CD14-positive monocyte (primary cell): ENCODE measurements at regions not wholly inside any gene's neighbourhood (a gene's known extent, or its start where the extent isn't known, plus 50 kb on each side); places are given as distances from the start of the nearest gene placed in this dataset.
A peak's percentile ranks its signal among the peaks of the same experiment; 100 is the strongest.

Experiments used
- DNase-seq, 3 donors: peaks; one replicate each; pipeline ENCODE4 v3.0.0-alpha.2; 2011 to 2022
- H2AFZ ChIP-seq: 2 replicates; pipeline ENCODE4 v1.6.0; 2012; ENCODE audit warnings: mild to moderate bottlenecking, low read depth, low read length, inconsistent platforms; ENCODE audit not compliant: insufficient read depth, poor library complexity, severe bottlenecking
- H3K27ac ChIP-seq, 2 donors: 1 replicate in 1 of 2; 2 replicates in 1 of 2; pipeline ENCODE4 v1.5.1; 2012 to 2013; ENCODE audit warnings: low read length in 2 of 2, control low read depth in 1 of 2, inconsistent platforms in 1 of 2, low read depth in 1 of 2, mild to moderate bottlenecking in 1 of 2
- H3K27me3 ChIP-seq, 2 donors: one replicate each; pipeline versions ENCODE4 v1.6.0 to v1.6.1; 2011 to 2013; ENCODE audit warnings: low read length in 2 of 2; ENCODE audit not compliant: control insufficient read depth in 2 of 2, insufficient read depth in 2 of 2
- H3K36me3 ChIP-seq, 2 donors: replicated peaks in 1 of 2; 1 replicate in 1 of 2; 2 replicates in 1 of 2; pipeline versions ENCODE4 v1.5.1 to v1.6.1; 2012 to 2013; ENCODE audit warnings: low read length in 2 of 2, control low read depth in 1 of 2, inconsistent platforms in 1 of 2, mild to moderate bottlenecking in 1 of 2; ENCODE audit not compliant: insufficient read depth in 2 of 2, control insufficient read depth in 1 of 2
- H3K4me1 ChIP-seq, 2 donors: 1 replicate in 1 of 2; 2 replicates in 1 of 2; pipeline versions ENCODE4 v1.5.1 to v1.6.1; 2012 to 2013; ENCODE audit warnings: low read length in 2 of 2, control low read depth in 1 of 2, inconsistent platforms in 1 of 2, mild to moderate bottlenecking in 1 of 2, moderate library complexity in 1 of 2; ENCODE audit not compliant: insufficient read depth in 2 of 2, control insufficient read depth in 1 of 2
- H3K4me2 ChIP-seq: replicated peaks from 2 replicates; pipeline ENCODE3; 2012; ENCODE audit warnings: low read length, moderate library complexity, mild to moderate bottlenecking; ENCODE audit not compliant: poor library complexity, severe bottlenecking; ENCODE audit errors: extremely low read depth
- H3K4me3 ChIP-seq, 3 experiments: fragments of 200-600 bp in 1 of 3; sonication (generic) in 1 of 3; replicated peaks in 1 of 3; 1 replicate in 2 of 3; 2 replicates in 1 of 3; pipeline ENCODE4 v1.5.1; 2011 to 2013; ENCODE audit warnings: low read length in 3 of 3, mild to moderate bottlenecking in 3 of 3, control low read depth in 2 of 3, low read depth in 2 of 3, inconsistent platforms in 1 of 3, moderate library complexity in 1 of 3
- H3K79me2 ChIP-seq: 2 replicates; pipeline ENCODE4 v1.6.0; 2012; ENCODE audit warnings: mild to moderate bottlenecking, control low read depth, inconsistent platforms, low read length, moderate library complexity; ENCODE audit not compliant: insufficient read depth
- H3K9ac ChIP-seq: 2 replicates; pipeline ENCODE4 v1.6.0; 2017; ENCODE audit warnings: low read length, mild to moderate bottlenecking; ENCODE audit not compliant: insufficient read depth, poor library complexity, severe bottlenecking
- H3K9me3 ChIP-seq, 2 donors: replicated peaks in 1 of 2; 1 replicate in 1 of 2; 2 replicates in 1 of 2; pipeline versions ENCODE4 v1.5.1 to v1.6.1; 2012 to 2013; ENCODE audit warnings: low read length in 2 of 2, control low read depth in 1 of 2; ENCODE audit not compliant: control insufficient read depth in 1 of 2, insufficient read depth in 1 of 2
- H4K20me1 ChIP-seq: 2 replicates; pipeline ENCODE4 v1.6.0; 2012; ENCODE audit warnings: mild to moderate bottlenecking, low read length, control low read depth, moderate library complexity; ENCODE audit not compliant: insufficient read depth
- H3K27ac Mint-ChIP-seq, 7 donors: one replicate each; pipeline ENCODE4 v1.8.0; 2020; ENCODE audit warnings: mild to moderate bottlenecking in 7 of 7, mixed read lengths in 7 of 7, moderate library complexity in 6 of 7, inconsistent platforms in 2 of 7
- H3K27me3 Mint-ChIP-seq, 3 donors: one replicate each; pipeline ENCODE4 v1.8.0; 2021 to 2022; ENCODE audit warnings: low read depth in 3 of 3, mild to moderate bottlenecking in 3 of 3, mixed read lengths in 3 of 3, moderate library complexity in 3 of 3, inconsistent platforms in 1 of 3
- H3K36me3 Mint-ChIP-seq, 2 donors: one replicate each; pipeline ENCODE4 v1.8.0; 2020; ENCODE audit warnings: mixed read lengths in 2 of 2, inconsistent platforms in 1 of 2, mild to moderate bottlenecking in 1 of 2
- H3K4me1 Mint-ChIP-seq: one replicate; pipeline ENCODE4 v1.8.0; 2020; ENCODE audit warnings: mild to moderate bottlenecking, mixed read lengths
- H3K4me3 Mint-ChIP-seq, 2 donors: one replicate each; pipeline ENCODE4 v1.8.0; 2020; ENCODE audit warnings: mild to moderate bottlenecking in 2 of 2, mixed read lengths in 2 of 2, moderate library complexity in 1 of 2
- H3K9me3 Mint-ChIP-seq, 7 donors: one replicate each; pipeline ENCODE4 v1.8.0; 2020 to 2022; ENCODE audit warnings: mixed read lengths in 7 of 7, mild to moderate bottlenecking in 6 of 7, moderate library complexity in 6 of 7, inconsistent platforms in 2 of 7
- WGBS: methylation state at CpG from one replicate; pipeline ENCODE4 v1.1.5; 2013; ENCODE audit warnings: missing lambda C conversion rate; ENCODE audit not compliant: insufficient coverage; 5-methylcytosine and 5-hydroxymethylcytosine counted together
- intact Hi-C, 2 donors: fragments of 100-400 bp; cut with micrococcal nuclease; formaldehyde crosslinking; loops; one replicate each; pipeline versions ENCODE4 v1.15.0 to v1.15.1; 2023
- TF ChIP-seq, protein P1 (sequence below): fragments of 200-600 bp; IDR thresholded peaks from one replicate; pipeline ENCODE4 v1.8.0; 2022; ENCODE audit warnings: antibody characterized with exemption, mild to moderate bottlenecking

DNA sequence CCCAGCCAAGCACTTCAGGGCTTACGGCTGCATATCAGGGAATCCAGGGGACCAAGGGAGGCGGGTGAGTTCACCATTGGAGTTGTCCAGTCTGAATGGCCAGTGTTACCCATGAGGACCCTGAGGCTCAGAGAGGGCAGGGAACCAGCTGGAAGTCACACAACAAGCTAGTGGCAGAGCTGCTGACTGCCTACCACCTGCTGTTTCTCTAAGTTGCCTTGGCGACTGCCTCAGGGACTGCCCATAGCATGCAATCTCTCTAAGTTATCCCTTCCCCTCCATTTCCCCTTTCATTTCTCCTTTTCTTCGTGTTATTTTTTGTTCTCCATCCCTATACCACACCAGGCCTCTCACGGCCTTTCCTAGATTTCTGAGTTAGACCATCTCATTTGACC lies 71.8 kb upstream of the SIRPA start:
- Mint-ChIP-seq H3K27ac (peak overlapping the region; percentile 89 to 100 (median 96)), H3K27me3 (no peaks in the 10 kb centered on the region), H3K36me3 (peaks cover 20 to 29% of the 10 kb centered on the region in 2 donors), H3K9me3 (peaks cover 8 to 33% (median 21%) of the 10 kb centered on the region in 7 donors), H3K4me3 (no peak overlapping the region), H3K4me1 (peaks cover 84% of the 10 kb centered on the region)
- no peaks in the 10 kb centered on the region for H4K20me1 ChIP-seq
- H3K79me2 ChIP-seq: no peaks in the 10 kb centered on the region
- peaks cover 0 to 16% of the 10 kb centered on the region in 2 donors for H3K9me3 ChIP-seq
- DNase-seq: peak; percentile 66 to 88 (median 88)
- H3K27me3 ChIP-seq: no peaks in the 10 kb centered on the region
- peak overlapping the region; percentile 89 to 98 for H3K27ac ChIP-seq
- no peaks in the 10 kb centered on the region for H3K36me3 ChIP-seq
- 43% methylated on average over 5 of the region's 5 CpGs for WGBS
- no peak overlapping the region for H3K4me2 ChIP-seq
- intact Hi-C loops: loop anchor here in 1 of 2 donors (5.0 kb wide), 1 partner anchor 69 kb away; no protein-coding TSS in a partner anchor
- peak overlapping the region in 1 of 3 experiments; percentile 3 for H3K4me3 ChIP-seq
- TF ChIP-seq, protein P1, sequence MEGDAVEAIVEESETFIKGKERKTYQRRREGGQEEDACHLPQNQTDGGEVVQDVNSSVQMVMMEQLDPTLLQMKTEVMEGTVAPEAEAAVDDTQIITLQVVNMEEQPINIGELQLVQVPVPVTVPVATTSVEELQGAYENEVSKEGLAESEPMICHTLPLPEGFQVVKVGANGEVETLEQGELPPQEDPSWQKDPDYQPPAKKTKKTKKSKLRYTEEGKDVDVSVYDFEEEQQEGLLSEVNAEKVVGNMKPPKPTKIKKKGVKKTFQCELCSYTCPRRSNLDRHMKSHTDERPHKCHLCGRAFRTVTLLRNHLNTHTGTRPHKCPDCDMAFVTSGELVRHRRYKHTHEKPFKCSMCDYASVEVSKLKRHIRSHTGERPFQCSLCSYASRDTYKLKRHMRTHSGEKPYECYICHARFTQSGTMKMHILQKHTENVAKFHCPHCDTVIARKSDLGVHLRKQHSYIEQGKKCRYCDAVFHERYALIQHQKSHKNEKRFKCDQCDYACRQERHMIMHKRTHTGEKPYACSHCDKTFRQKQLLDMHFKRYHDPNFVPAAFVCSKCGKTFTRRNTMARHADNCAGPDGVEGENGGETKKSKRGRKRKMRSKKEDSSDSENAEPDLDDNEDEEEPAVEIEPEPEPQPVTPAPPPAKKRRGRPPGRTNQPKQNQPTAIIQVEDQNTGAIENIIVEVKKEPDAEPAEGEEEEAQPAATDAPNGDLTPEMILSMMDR: no peak
- peak overlapping the region; percentile 42 for H3K9ac ChIP-seq
- H3K4me1 ChIP-seq: peaks cover 88 to 90% of the 10 kb centered on the region in 2 donors
- H2AFZ ChIP-seq: no peak overlapping the region

DNA sequence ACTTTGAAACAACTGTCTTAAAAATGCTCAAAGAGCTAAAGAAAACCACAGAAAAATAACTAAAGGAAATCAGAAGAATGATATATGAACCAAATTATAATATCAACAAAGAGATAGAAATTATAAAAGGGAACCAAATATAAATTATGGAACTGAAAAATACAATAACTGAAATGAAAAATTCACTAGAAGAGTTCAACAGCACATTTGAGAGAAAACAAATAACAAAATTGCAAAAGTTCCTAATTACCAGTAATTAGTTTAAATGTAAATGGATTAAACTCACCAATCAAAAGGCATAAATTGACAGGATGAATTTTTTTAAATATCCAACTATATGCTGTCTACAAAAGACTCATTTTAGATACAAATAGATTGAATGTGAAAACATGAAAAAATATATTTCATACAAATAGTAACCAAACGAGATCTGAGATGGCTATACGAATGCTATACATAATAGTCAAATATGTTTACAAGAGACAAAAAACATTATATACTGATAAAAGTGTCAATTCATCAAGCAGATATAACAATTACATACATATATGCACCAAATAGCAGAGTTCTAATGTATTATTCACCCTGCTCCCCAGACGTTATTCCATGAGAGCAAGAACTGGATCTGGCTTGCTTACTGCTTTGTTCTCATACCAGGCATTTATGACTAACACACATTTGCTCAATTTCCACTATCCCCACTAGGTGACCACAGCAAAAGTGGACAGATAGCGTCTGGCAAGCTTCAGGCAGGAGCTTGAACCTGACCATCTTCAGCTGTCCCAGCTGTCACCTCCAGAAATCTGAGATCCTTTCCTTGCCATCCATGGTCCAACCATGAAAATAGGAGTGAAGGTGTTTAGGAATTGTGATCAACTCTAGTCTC lies 72.4 kb upstream of the SIRPA start:
- Histone ChIP-seq H3K79me2 (no peaks in the 10 kb centered on the region), H3K4me3 (peak overlapping the region in 1 of 3 experiments; percentile 3), H3K4me2 (no peak overlapping the region), H3K4me1 (peaks cover 88 to 90% of the 10 kb centered on the region in 2 donors), H3K27ac (peak overlapping the region; percentile 89 to 98), H4K20me1 (no peaks in the 10 kb centered on the region), H3K36me3 (no peaks in the 10 kb centered on the region), H3K9ac (peak overlapping the region; percentile 42), H3K27me3 (no peaks in the 10 kb centered on the region), H2AFZ (no peak overlapping the region), H3K9me3 (peaks cover 0 to 16% of the 10 kb centered on the region in 2 donors)
- 100% methylated on average over 2 of the region's 4 CpGs for WGBS
- no peaks in the 10 kb centered on the region for H3K27me3 Mint-ChIP-seq
- intact Hi-C loops: loop anchor here in 1 of 2 donors (5.0 kb wide), 1 partner anchor 69 kb away; no protein-coding TSS in a partner anchor
- TF ChIP-seq, protein P1: no peak
- peaks cover 8 to 33% (median 21%) of the 10 kb centered on the region in 7 donors for H3K9me3 Mint-ChIP-seq
- H3K4me1 Mint-ChIP-seq: peaks cover 85% of the 10 kb centered on the region
- H3K36me3 Mint-ChIP-seq: peaks cover 20 to 29% of the 10 kb centered on the region in 2 donors
- peak in 2 of 3 donors; percentile 67 to 72 for DNase-seq
- H3K4me3 Mint-ChIP-seq: no peak overlapping the region
- peak overlapping the region; percentile 94 to 100 (median 100) for H3K27ac Mint-ChIP-seq
